Trophoblast cell (in vitro differentiated cells and primary cell): ENCODE measurements at regions not wholly inside any gene's neighbourhood (a gene's known extent, or its start where the extent isn't known, plus 50 kb on each side); places are given as distances from the start of the nearest gene placed in this dataset.
A peak's percentile ranks its signal among the peaks of the same experiment; 100 is the strongest.

Experiments used
- DNase-seq, 2 donors: peaks; one replicate each; pipeline ENCODE4 v3.0.0-alpha.2; 2016
- H2AFZ ChIP-seq: 2 replicates; pipeline ENCODE4 v1.6.1; 2013; ENCODE audit warnings: low read length, moderate library complexity, mild to moderate bottlenecking; ENCODE audit not compliant: insufficient read depth, poor library complexity
- H2AK5ac ChIP-seq: 2 replicates; pipeline ENCODE4 v1.6.1; 2013; ENCODE audit warnings: mild to moderate bottlenecking, low read length
- H2BK120ac ChIP-seq: 2 replicates; pipeline ENCODE4 v1.6.1; 2013; ENCODE audit warnings: low read length, mild to moderate bottlenecking, moderate library complexity; ENCODE audit not compliant: insufficient read depth, poor library complexity
- H2BK12ac ChIP-seq: 2 replicates; pipeline ENCODE4 v1.6.1; 2013; ENCODE audit warnings: mild to moderate bottlenecking, low read length, moderate library complexity
- H2BK5ac ChIP-seq: 2 replicates; pipeline ENCODE4 v1.6.1; 2013; ENCODE audit warnings: low read length, low read depth, moderate library complexity, mild to moderate bottlenecking; ENCODE audit not compliant: poor library complexity
- H3K14ac ChIP-seq: 2 replicates; pipeline ENCODE4 v1.6.1; 2013; ENCODE audit warnings: mild to moderate bottlenecking, low read length
- H3K18ac ChIP-seq: 2 replicates; pipeline ENCODE4 v1.6.1; 2013; ENCODE audit warnings: mild to moderate bottlenecking, low read length
- H3K23ac ChIP-seq: 2 replicates; pipeline ENCODE4 v1.6.1; 2013; ENCODE audit warnings: low read length
- H3K27ac ChIP-seq: 2 replicates; pipeline ENCODE4 v1.5.1; 2013; ENCODE audit warnings: low read depth, mild to moderate bottlenecking, inconsistent platforms, low read length, moderate library complexity
- H3K27me3 ChIP-seq: 2 replicates; pipeline ENCODE4 v1.6.1; 2013; ENCODE audit warnings: inconsistent platforms, mild to moderate bottlenecking, low read length, moderate library complexity; ENCODE audit not compliant: insufficient read depth
- H3K36me3 ChIP-seq, 2 experiments: 1 replicate in 1 of 2; 2 replicates in 1 of 2; pipeline ENCODE4 v1.6.1; 2013; ENCODE audit warnings: low read length in 2 of 2, mild to moderate bottlenecking in 2 of 2, moderate library complexity in 1 of 2; ENCODE audit not compliant: insufficient read depth in 2 of 2, control insufficient read depth in 1 of 2
- H3K4ac ChIP-seq: 2 replicates; pipeline ENCODE4 v1.6.1; 2013; ENCODE audit warnings: low read depth, mild to moderate bottlenecking, low read length, moderate library complexity
- H3K4me1 ChIP-seq, 2 experiments: 1 replicate in 1 of 2; 2 replicates in 1 of 2; pipeline ENCODE4 v1.6.1; 2013; ENCODE audit warnings: low read length in 2 of 2, mild to moderate bottlenecking in 2 of 2, moderate library complexity in 1 of 2; ENCODE audit not compliant: insufficient read depth in 2 of 2, control insufficient read depth in 1 of 2
- H3K4me2 ChIP-seq: 2 replicates; pipeline ENCODE4 v1.6.1; 2013; ENCODE audit warnings: inconsistent platforms, mild to moderate bottlenecking, low read length, moderate library complexity
- H3K4me3 ChIP-seq: 2 replicates; pipeline ENCODE4 v1.5.1; 2013; ENCODE audit warnings: mild to moderate bottlenecking, low read depth, low read length, inconsistent platforms
- H3K79me1 ChIP-seq: one replicate; pipeline ENCODE4 v1.6.1; 2013; ENCODE audit warnings: low read length
- H3K79me2 ChIP-seq: 2 replicates; pipeline ENCODE4 v1.6.1; 2013; ENCODE audit warnings: low read length, mild to moderate bottlenecking; ENCODE audit not compliant: control insufficient read depth, insufficient read depth, poor library complexity
- H3K9ac ChIP-seq: 2 replicates; pipeline ENCODE4 v1.6.1; 2013; ENCODE audit warnings: mild to moderate bottlenecking, low read length
- H3K9me3 ChIP-seq: 2 replicates; pipeline ENCODE4 v1.6.1; 2013; ENCODE audit warnings: low read depth, mild to moderate bottlenecking, control low read depth, inconsistent platforms, low read length; ENCODE audit not compliant: insufficient read depth
- H4K12ac ChIP-seq: 2 replicates; pipeline ENCODE4 v1.6.1; 2013; ENCODE audit warnings: low read depth, mild to moderate bottlenecking, low read length, moderate library complexity
- H4K8ac ChIP-seq: 2 replicates; pipeline ENCODE4 v1.6.1; 2013; ENCODE audit warnings: low read depth, mild to moderate bottlenecking, low read length, moderate library complexity
- H4K91ac ChIP-seq: one replicate; pipeline ENCODE4 v1.6.1; 2013; ENCODE audit warnings: low read depth, mild to moderate bottlenecking, low read length, moderate library complexity
- WGBS: extraction: QIAGEN DNeasy Blood & Tissue Kit; methylation state at CpG from one replicate; pipeline ENCODE4 v1.1.7; 2013; ENCODE audit warnings: missing lambda C conversion rate; ENCODE audit not compliant: insufficient read length, insufficient coverage; ENCODE audit errors: extremely low coverage; 5-methylcytosine and 5-hydroxymethylcytosine counted together

DNA sequence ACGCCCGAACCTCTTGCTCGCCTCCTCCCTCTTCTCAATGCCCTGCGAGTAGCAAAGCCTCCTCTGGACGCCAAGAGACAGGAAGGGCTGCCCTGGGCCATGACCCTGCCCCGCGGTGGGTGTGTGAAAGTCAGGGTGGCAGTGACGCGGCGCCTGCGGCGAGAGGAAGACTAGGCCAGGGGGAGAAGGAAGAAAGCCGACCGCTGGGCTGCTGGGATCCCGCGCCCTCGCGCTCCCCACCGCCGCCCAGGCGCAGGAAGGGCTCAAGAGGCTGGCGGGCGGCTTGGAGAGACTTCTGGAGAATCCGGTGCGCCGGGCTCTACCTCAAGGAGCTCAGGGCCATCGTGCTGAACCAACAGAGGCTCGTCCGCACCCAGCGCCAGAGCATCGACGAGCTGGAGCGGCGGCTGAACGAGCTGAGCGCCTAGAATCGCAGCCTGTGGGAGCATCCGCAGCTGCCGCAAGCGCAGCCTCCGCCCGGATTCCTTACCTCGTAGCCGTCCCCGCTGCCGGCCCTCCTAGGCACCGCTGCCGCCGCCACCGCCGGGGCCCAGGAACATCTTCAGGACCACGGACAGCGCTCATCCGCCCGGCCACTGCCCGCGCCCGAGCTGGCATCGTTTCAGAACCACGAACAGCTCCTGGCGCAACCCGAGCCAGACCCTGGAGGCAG lies 105.0 kb upstream of the PRB2 start:
- no peak overlapping the region for H3K23ac ChIP-seq

DNA sequence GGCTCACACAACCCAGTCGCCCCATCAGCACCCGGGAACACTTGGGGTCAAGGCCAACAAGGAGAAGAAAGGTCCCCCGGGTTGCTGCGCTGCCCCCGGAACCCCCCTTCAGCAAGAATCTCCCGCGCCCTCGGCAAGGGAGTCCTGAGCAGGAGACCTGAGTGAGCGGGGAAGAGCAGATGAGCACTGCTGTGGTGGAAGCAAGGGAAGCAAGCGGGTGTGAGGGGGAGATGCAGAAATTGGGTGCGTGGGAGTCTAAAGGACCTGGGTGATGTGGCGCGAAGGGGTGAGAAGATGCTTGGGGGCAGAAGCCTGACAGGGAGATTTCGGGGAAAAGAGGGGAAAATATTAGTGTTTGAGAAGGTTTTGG lies 105.5 kb upstream of the PRB2 start:
- Histone ChIP-seq H2AFZ (no peak overlapping the region), H3K18ac (no peak overlapping the region), H2BK12ac (no peak overlapping the region), H4K8ac (no peak overlapping the region), H2BK5ac (no peak overlapping the region), H2AK5ac (no peak overlapping the region), H3K14ac (no peak overlapping the region), H3K27me3 (no peaks in the 10 kb centered on the region), H3K4me3 (no peak overlapping the region), H2BK120ac (no peak overlapping the region), H4K12ac (no peak overlapping the region), H4K91ac (no peak overlapping the region), H3K4me2 (no peak overlapping the region), H3K9ac (no peak overlapping the region), H3K23ac (no peak overlapping the region), H3K4ac (no peak overlapping the region), H3K79me2 (no peaks in the 10 kb centered on the region), H3K36me3 (no peaks in the 10 kb centered on the region), H3K4me1 (no peaks in the 10 kb centered on the region), H3K9me3 (peaks cover 5% of the 10 kb centered on the region), H3K79me1 (no peaks in the 10 kb centered on the region), H3K27ac (no peak overlapping the region)
- no peak for DNase-seq
- WGBS = 90% methylated on average over 1 of the region's 14 CpGs

More for the DNA sequence above, 105.0 kb upstream of the PRB2 start:
- no peak overlapping the region for H4K91ac ChIP-seq
- no peak overlapping the region for H3K14ac ChIP-seq
- H3K27ac ChIP-seq = no peak overlapping the region
- H2BK12ac ChIP-seq = no peak overlapping the region
- no peaks in the 10 kb centered on the region for H3K4me1 ChIP-seq
- H3K9me3 ChIP-seq = peaks cover 5% of the 10 kb centered on the region
- no peak overlapping the region for H4K8ac ChIP-seq
- no peak overlapping the region for H3K9ac ChIP-seq
- no peak overlapping the region for H3K4ac ChIP-seq
- no CpG with 5 or more reads among the region's 62 CpGs for WGBS
- H2AFZ ChIP-seq = no peak overlapping the region
- no peak overlapping the region for H2AK5ac ChIP-seq
- H4K12ac ChIP-seq = no peak overlapping the region
- no peak overlapping the region for H3K4me3 ChIP-seq
- no peak overlapping the region for H3K18ac ChIP-seq
- DNase-seq = peak; percentile 80 to 87
- H3K27me3 ChIP-seq = no peaks in the 10 kb centered on the region
- H2BK5ac ChIP-seq = no peak overlapping the region
- no peaks in the 10 kb centered on the region for H3K79me2 ChIP-seq
- H3K36me3 ChIP-seq = no peaks in the 10 kb centered on the region
- peak overlapping the region; percentile 34 for H3K4me2 ChIP-seq
- H2BK120ac ChIP-seq = no peak overlapping the region
- no peaks in the 10 kb centered on the region for H3K79me1 ChIP-seq

DNA sequence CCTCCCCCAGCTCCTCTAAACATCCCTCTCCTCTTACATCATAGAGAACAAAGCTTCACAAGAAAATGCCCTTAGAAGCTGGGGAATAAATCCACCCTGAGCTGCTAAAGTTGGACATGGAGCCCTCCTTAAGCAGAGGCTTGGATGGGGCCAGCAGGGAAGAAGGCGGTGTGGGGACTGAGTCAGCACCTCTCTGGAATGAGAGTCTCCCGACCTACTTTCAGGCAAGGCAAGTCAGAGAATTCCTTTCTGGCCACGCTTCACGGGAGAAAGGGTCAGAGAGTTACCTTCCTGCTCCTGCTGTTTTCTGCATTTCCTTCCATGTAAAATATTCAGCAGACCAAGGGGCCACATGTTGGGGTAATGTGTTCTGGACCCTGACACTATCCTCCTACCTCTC lies 113.3 kb upstream of the PRB2 start:
- H4K91ac ChIP-seq = no peak overlapping the region
- H3K4me2 ChIP-seq = no peak overlapping the region
- no peak overlapping the region for H3K27ac ChIP-seq
- no peaks in the 10 kb centered on the region for H3K9me3 ChIP-seq
- H3K4me3 ChIP-seq = no peak overlapping the region
- H2AFZ ChIP-seq = no peak overlapping the region
- no peak overlapping the region for H3K14ac ChIP-seq
- no CpG with 5 or more reads among the region's 4 CpGs for WGBS
- peaks cover 0 to 5% of the 10 kb centered on the region in 2 experiments for H3K4me1 ChIP-seq
- no peak overlapping the region for H4K8ac ChIP-seq
- H2BK120ac ChIP-seq = no peak overlapping the region
- no peak overlapping the region for H3K4ac ChIP-seq
- no peak overlapping the region for H3K18ac ChIP-seq
- H2BK12ac ChIP-seq = no peak overlapping the region
- H3K79me2 ChIP-seq = no peaks in the 10 kb centered on the region
- H3K27me3 ChIP-seq = no peaks in the 10 kb centered on the region
- H3K23ac ChIP-seq = no peak overlapping the region
- H3K36me3 ChIP-seq = no peaks in the 10 kb centered on the region
- no peak overlapping the region for H4K12ac ChIP-seq
- no peak overlapping the region for H2BK5ac ChIP-seq
- DNase-seq = peak; percentile 35 to 42
- H3K79me1 ChIP-seq = no peaks in the 10 kb centered on the region
- no peak overlapping the region for H2AK5ac ChIP-seq
- H3K9ac ChIP-seq = no peak overlapping the region

DNA sequence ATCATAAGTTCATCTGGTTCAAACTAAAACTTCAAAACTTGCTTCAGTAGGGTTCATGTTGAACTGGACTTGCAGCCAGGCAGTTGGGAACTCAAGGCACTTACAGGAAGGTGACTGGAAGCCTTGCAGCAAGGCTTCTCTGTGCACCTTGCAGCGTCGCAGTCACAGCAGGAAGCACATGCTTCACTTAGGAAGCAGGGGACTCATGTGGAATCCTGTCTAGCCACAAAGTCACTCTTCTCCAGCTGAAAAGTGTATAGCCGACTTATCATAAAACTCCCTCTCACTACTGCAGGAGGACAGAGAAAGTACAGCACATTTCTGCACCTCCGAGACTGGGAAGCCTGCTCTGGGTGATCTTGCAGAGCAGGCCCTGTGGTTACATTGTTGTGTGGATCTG lies 114.0 kb upstream of the PRB2 start:
- H3K79me1 ChIP-seq = no peaks in the 10 kb centered on the region
- no CpG with 5 or more reads among the region's 4 CpGs for WGBS
- no peak overlapping the region for H2BK120ac ChIP-seq
- H2BK12ac ChIP-seq = no peak overlapping the region
- no peak overlapping the region for H3K14ac ChIP-seq
- no peak overlapping the region for H3K9ac ChIP-seq
- H3K4me2 ChIP-seq = no peak overlapping the region
- no peak overlapping the region for H3K27ac ChIP-seq
- H2BK5ac ChIP-seq = no peak overlapping the region
- H2AK5ac ChIP-seq = no peak overlapping the region
- H3K4me1 ChIP-seq = peaks cover 0 to 5% of the 10 kb centered on the region in 2 experiments
- DNase-seq = no peak
- H3K9me3 ChIP-seq = no peaks in the 10 kb centered on the region
- H3K27me3 ChIP-seq = no peaks in the 10 kb centered on the region
- no peak overlapping the region for H3K18ac ChIP-seq
- no peak overlapping the region for H3K23ac ChIP-seq
- H3K4ac ChIP-seq = no peak overlapping the region
- H4K91ac ChIP-seq = no peak overlapping the region
- no peak overlapping the region for H3K4me3 ChIP-seq
- no peak overlapping the region for H2AFZ ChIP-seq
- H4K8ac ChIP-seq = no peak overlapping the region
- no peak overlapping the region for H4K12ac ChIP-seq
- no peaks in the 10 kb centered on the region for H3K79me2 ChIP-seq
- H3K36me3 ChIP-seq = no peaks in the 10 kb centered on the region
